Gastroesophageal sphincter (tissue), 4 donors: ENCODE measurements at regions not wholly inside any gene's neighbourhood (a gene's known extent, or its start where the extent isn't known, plus 50 kb on each side); places are given as distances from the start of the nearest gene placed in this dataset.

ENCODE experiments used
- small RNA-seq, 4 donors: library from RNA; depleted of rRNA; stranded (forward); fragments of <200 nt; gene quantifications; one replicate each; pipeline ENCODE3, GENCODE V24; 2016

Small RNA genes in the stretch of these regions (small RNA-seq; reads per million reads assigned to genes)
- 0 reads per million in 4 donors for gene RN7SL499P
